SJCRH30 (cell line): ENCODE measurements at regions not wholly inside any gene's neighbourhood (a gene's known extent, or its start where the extent isn't known, plus 50 kb on each side); places are given as distances from the start of the nearest gene placed in this dataset.

ENCODE experiments used
- DNase-seq, 2 experiments: peaks; one replicate each; pipeline ENCODE4 v3.0.0-alpha.2; 2015 to 2020
- H3K27ac ChIP-seq: fragments of 250-450 bp; sonication (Bioruptor Pico); 2 replicates; pipeline ENCODE4 v1.5.1; 2020; ENCODE audit warnings: mild to moderate bottlenecking, moderate library complexity
- H3K27me3 ChIP-seq: fragments of 250-450 bp; sonication (Bioruptor Pico); 2 replicates; pipeline ENCODE4 v1.5.1; 2020; ENCODE audit warnings: mild to moderate bottlenecking, moderate library complexity
- H3K36me3 ChIP-seq: fragments of 250-450 bp; sonication (Bioruptor Pico); 2 replicates; pipeline ENCODE4 v1.5.1; 2020; ENCODE audit warnings: mild to moderate bottlenecking, moderate library complexity
- H3K4me1 ChIP-seq: fragments of 250-450 bp; sonication (Bioruptor Pico); 2 replicates; pipeline ENCODE4 v1.5.1; 2020; ENCODE audit warnings: mild to moderate bottlenecking, moderate library complexity
- H3K4me3 ChIP-seq: fragments of 250-450 bp; sonication (Bioruptor Pico); 2 replicates; pipeline ENCODE4 v1.5.1; 2020; ENCODE audit warnings: mild to moderate bottlenecking, moderate library complexity
- H3K9me3 ChIP-seq: fragments of 250-450 bp; sonication (Bioruptor Pico); replicated peaks from 2 replicates; pipeline ENCODE4 v1.5.1; 2020; ENCODE audit warnings: mild to moderate bottlenecking, moderate library complexity

DNA sequence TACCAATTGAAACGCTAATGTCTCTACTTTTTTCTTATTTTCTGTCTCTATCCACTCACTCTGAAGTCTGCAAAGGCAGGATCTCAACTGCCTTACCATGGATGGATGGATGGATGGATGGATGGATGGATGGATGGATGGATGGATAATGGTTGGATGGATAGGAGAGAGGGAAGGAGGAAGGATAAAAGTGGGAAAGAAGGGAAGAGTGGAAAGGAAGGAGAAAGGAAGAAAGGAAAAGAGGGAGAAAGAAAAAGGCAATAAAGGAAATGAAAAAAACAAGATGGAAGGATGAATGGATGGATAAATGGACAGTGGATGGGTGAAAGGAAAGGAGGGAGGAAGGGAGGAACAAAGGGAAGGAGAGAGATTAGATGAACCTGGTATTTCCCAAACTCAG is 506.0 kb downstream of the MN1 start:
- no peak for DNase-seq
- Histone ChIP-seq H3K27me3 (0 out of 2 replicates have a peak, but pooled peaks cover 4% of the 10 kb centered on the region), H3K27ac (no peak overlapping the region), H3K4me3 (no peak overlapping the region), H3K36me3 (no peaks in the 10 kb centered on the region), H3K4me1 (peaks cover 2% of the 10 kb centered on the region; the same call in 1 of the 2 replicates), H3K9me3 (no peaks in the 10 kb centered on the region)

GRCh38 chr22:27296091-27296675 is 505.4 kb downstream of the MN1 start:
- Histone ChIP-seq H3K27ac (no peak overlapping the region), H3K4me3 (no peak overlapping the region), H3K27me3 (0 out of 2 replicates have a peak, but pooled peaks cover 4% of the 10 kb centered on the region), H3K4me1 (peaks cover 2% of the 10 kb centered on the region; the same call in 1 of the 2 replicates), H3K9me3 (no peaks in the 10 kb centered on the region), H3K36me3 (no peaks in the 10 kb centered on the region)
- DNase-seq, result no peak

DNA sequence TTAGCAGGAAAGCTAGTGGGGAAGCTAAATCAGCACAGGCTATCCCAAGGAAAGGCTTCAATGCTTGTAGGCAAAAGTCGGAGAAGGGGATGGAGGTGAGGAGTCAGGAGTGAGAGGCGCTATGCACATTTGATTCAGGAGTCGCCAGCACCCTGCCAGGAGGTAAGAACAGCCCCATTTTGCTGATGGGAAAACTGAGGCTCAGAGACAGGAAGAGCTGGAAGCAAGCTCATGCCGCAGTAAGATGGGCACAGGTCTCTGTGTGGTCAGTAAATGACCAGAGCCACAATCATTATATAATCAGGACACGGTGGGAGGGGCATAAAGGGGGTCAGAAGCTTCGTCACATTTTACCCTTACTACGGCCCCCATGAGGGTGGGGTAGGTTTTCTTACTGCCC is 504.4 kb downstream of the MN1 start:
- no peak overlapping the region for H3K27ac ChIP-seq
- no peak for DNase-seq
- no peaks in the 10 kb centered on the region for H3K36me3 ChIP-seq
- H3K27me3 ChIP-seq, result 0 out of 2 replicates have a peak, but pooled peaks cover 4% of the 10 kb centered on the region
- H3K4me3 ChIP-seq, result no peak overlapping the region
- no peaks in the 10 kb centered on the region for H3K9me3 ChIP-seq
- peaks cover 2% of the 10 kb centered on the region; the same call in 1 of the 2 replicates for H3K4me1 ChIP-seq

DNA sequence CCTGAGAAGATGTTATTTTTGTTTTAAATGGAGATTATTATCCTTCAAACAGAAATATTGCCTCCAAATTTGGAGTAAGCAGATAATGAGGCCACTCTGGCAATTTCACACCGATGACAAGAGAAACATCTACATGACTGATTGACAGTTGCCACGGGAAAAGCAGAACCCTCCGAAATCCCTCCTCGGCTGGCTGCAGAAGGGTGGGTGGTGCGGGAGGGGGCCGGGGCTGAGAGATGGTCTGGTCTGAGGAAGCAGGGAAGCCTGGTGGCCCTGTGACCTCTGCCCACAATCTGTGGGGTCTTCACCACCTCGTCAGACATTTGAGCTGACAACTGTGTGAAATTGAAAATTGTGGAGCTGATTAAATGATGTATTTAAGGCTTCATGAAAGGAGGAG is 503.2 kb downstream of the MN1 start:
- no peaks in the 10 kb centered on the region for H3K36me3 ChIP-seq
- 0 out of 2 replicates have a peak, but pooled peaks cover 4% of the 10 kb centered on the region for H3K27me3 ChIP-seq
- no peak overlapping the region for H3K4me3 ChIP-seq
- H3K27ac ChIP-seq, result no peak overlapping the region
- H3K9me3 ChIP-seq, result no peaks in the 10 kb centered on the region
- DNase-seq, result no peak
- peaks cover 2% of the 10 kb centered on the region; the same call in 1 of the 2 replicates for H3K4me1 ChIP-seq

GRCh38 chr22:27298742-27299141 is 502.8 kb downstream of the MN1 start:
- Histone ChIP-seq H3K36me3 (no peaks in the 10 kb centered on the region), H3K9me3 (no peaks in the 10 kb centered on the region), H3K27ac (no peak overlapping the region), H3K4me1 (peaks cover 2% of the 10 kb centered on the region; the same call in 1 of the 2 replicates), H3K27me3 (0 out of 2 replicates have a peak, but pooled peaks cover 4% of the 10 kb centered on the region), H3K4me3 (no peak overlapping the region; the same call in 1 of the 2 replicates)
- DNase-seq, result no peak

DNA sequence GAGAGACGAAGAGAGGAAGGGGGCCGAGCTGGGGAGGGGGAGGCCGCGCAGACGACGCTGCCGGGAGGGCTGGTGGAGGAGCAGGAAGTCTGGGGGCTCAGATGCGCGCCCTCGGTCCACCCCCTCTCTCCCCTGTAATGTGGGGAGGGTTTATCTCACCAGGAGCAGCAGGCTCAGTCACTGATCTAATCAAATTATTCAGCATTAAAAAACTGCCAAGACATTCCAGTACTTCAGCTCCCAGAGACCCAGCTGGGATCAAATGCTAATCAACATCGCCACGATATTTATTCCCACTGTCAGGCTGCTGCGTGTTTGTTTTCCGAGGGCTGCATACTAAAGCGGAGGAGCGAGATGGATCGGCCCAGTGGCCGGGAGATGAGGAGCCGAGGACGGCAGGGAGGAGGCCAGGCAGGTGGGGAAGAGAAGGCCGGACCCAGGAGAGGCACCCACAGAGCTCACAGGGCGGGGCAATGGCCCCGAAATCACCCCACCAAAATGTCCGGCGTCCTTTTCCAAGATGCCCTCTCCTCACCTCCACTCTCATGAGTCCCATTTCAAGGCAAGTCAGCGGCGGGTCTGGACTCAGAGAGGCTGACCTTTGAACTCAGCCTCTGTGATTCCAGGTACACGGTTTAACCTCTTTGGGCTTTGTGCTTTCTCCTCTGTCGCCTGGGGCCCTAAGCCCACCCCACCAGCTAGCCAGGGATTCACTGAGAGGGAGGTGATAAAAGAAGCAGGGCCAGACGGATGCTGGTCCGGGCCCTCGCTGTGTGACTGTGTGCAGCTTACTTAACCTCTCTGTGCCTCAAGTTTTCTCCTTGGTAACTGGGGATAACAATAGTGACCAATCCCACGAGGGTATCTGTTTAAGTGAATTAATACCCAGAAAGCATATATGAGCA is 502.1 kb downstream of the MN1 start:
- DNase-seq, result no peak
- Histone ChIP-seq H3K27me3 (0 out of 2 replicates have a peak, but pooled peaks cover 4% of the 10 kb centered on the region), H3K27ac (no peak overlapping the region), H3K9me3 (no peaks in the 10 kb centered on the region), H3K4me3 (peak overlapping the region; percentile 4; the same call in 1 of the 2 replicates), H3K36me3 (no peaks in the 10 kb centered on the region), H3K4me1 (peaks cover 2% of the 10 kb centered on the region; the same call in 1 of the 2 replicates)

DNA sequence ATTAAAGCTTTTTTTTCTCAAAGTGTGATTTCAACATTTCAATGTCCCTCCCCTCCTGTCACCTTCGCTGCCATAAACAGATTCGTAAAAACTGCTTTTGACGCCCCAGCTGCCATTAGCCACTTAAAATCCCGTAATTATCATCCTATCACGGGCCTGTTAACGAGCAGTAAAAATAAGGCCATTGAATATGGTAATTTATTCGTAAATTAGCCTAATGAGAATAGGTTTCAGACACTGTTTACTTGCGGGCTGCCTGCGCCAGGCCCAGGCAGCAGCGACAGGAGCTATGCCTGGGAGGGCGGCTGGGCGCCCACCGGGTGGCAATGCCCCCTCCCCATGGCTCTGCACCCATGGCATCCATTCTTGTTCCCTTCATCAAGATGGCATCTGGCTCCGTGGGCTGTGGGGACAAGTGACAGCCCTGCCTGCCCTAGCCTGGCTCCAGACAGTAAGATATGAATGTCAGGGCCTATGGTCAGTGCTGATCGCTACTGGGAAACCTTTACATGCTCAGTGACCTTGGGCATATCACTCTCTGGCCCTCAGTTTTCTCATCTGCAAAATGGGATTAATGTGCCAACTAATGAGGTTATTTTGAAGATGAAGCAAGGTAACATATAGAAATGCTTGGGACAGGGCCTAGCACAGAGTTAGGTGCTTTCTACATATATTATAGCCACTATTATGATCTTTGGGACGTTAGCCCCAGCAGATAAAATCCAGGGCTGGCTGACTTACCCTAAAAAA is 500.8 kb downstream of the MN1 start:
- H3K36me3 ChIP-seq, result no peaks in the 10 kb centered on the region
- no peak overlapping the region for H3K4me3 ChIP-seq
- peaks cover 2% of the 10 kb centered on the region; the same call in 1 of the 2 replicates for H3K4me1 ChIP-seq
- DNase-seq, result no peak
- no peak overlapping the region for H3K27ac ChIP-seq
- 0 out of 2 replicates have a peak, but pooled peaks cover 4% of the 10 kb centered on the region for H3K27me3 ChIP-seq
- no peaks in the 10 kb centered on the region for H3K9me3 ChIP-seq

GRCh38 chr22:27302501-27302900 is 499.1 kb downstream of the MN1 start:
- H3K27me3 ChIP-seq, result 0 out of 2 replicates have a peak, but pooled peaks cover 4% of the 10 kb centered on the region
- no peak for DNase-seq
- peaks cover 2% of the 10 kb centered on the region; the same call in 1 of the 2 replicates for H3K4me1 ChIP-seq
- no peak overlapping the region for H3K27ac ChIP-seq
- H3K4me3 ChIP-seq, result no peak overlapping the region
- H3K9me3 ChIP-seq, result no peaks in the 10 kb centered on the region
- no peaks in the 10 kb centered on the region for H3K36me3 ChIP-seq

DNA sequence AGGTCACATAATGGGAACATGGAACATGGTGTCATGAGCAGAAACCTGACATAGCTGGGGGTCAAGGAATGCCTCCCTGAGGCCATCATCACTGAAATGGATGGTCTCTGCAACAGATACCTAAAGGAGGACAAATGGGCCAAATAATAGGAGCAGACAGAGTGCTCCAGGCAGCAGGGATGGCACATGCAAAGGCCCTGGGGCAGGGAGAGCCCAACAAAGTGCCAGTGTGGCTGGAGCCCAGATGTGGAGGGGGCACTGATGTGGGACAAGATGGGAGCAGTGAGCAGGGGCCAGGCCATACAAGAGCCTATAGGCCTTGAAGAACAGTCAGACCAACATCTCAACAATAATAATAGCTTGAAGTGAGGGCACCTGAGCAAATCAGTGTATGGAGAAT is 497.8 kb downstream of the MN1 start:
- Histone ChIP-seq H3K4me1 (no peaks in the 10 kb centered on the region), H3K27me3 (no peaks in the 10 kb centered on the region), H3K4me3 (no peak overlapping the region), H3K27ac (no peak overlapping the region), H3K9me3 (no peaks in the 10 kb centered on the region), H3K36me3 (no peaks in the 10 kb centered on the region)
- no peak for DNase-seq

DNA sequence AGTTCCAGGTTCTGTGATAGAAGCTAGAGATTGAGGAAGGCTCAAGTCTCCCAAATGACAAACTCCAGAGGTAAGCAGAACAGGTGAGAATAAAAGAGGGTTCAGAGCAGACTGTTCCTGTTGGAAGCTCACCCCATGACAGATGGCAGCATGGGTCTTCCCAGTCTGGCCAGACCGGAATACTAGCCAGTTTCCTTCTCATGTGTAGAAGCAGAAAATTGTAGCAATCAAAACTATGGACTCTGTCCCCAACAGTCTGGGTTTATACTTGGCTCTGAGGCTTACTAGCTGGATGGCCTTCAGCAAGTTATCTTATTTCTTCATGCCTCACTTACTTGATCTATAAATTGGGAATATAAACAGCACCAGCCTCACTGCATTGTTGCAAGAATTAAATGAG is 494.8 kb downstream of the MN1 start:
- Histone ChIP-seq H3K27me3 (no peaks in the 10 kb centered on the region), H3K36me3 (no peaks in the 10 kb centered on the region), H3K4me3 (no peak overlapping the region), H3K9me3 (no peaks in the 10 kb centered on the region), H3K4me1 (no peaks in the 10 kb centered on the region), H3K27ac (no peak overlapping the region)
- DNase-seq, result no peak

- H3K4me3 ChIP-seq, result no peak overlapping the region
- H3K4me1 ChIP-seq, result no peaks in the 10 kb centered on the region
- H3K9me3 ChIP-seq, result no peaks in the 10 kb centered on the region
- H3K27ac ChIP-seq, result no peak overlapping the region
- no peak for DNase-seq
- H3K27me3 ChIP-seq, result no peaks in the 10 kb centered on the region
- H3K36me3 ChIP-seq, result no peaks in the 10 kb centered on the region
These were observed 493.9 kb downstream of the MN1 start for GRCh38 chr22:27307545-27308247.

DNA sequence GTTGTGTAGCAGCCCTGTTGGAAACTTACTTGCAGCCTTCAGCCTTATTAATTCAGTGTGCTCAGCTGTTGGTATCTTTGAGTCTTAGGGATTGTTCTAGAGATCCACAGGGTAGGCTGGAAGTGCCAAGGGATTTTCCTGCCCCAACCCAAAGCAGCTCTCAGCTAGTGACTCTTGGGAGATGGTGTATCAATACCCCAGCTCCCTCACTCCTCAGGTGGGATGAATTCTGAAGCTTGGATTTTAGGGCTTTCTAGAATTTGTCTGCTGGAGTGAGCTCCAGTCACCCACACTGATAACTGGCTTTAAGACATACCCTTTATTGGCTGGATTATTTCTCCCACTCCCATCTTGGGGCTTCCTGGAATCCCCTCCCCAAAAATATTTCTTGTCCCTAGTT is 493.0 kb downstream of the MN1 start:
- no peak for DNase-seq
- Histone ChIP-seq H3K9me3 (no peaks in the 10 kb centered on the region), H3K4me3 (no peak overlapping the region), H3K4me1 (no peaks in the 10 kb centered on the region), H3K36me3 (no peaks in the 10 kb centered on the region), H3K27ac (no peak overlapping the region), H3K27me3 (no peaks in the 10 kb centered on the region)

GRCh38 chr22:27309697-27310096 is 491.9 kb downstream of the MN1 start:
- H3K27ac ChIP-seq, result no peak overlapping the region
- DNase-seq, result no peak
- H3K9me3 ChIP-seq, result no peaks in the 10 kb centered on the region

More at GRCh38 chr22:27309697-27310096, 491.9 kb downstream of the MN1 start:
- no peaks in the 10 kb centered on the region for H3K4me1 ChIP-seq
- no peaks in the 10 kb centered on the region for H3K36me3 ChIP-seq
- H3K27me3 ChIP-seq, result no peaks in the 10 kb centered on the region
- H3K4me3 ChIP-seq, result no peak overlapping the region
